SU-DHL-6 (cell line): ENCODE measurements at regions not wholly inside any gene's neighbourhood (a gene's known extent, or its start where the extent isn't known, plus 50 kb on each side); places are given as distances from the start of the nearest gene placed in this dataset.

Experiments used
- CTCF ChIP-seq: fragments of 200-600 bp; sonication (generic); IDR thresholded peaks from one replicate; pipeline ENCODE4 v1.5.1; 2017; ENCODE audit warnings: antibody characterized with exemption, mild to moderate bottlenecking, low read length, moderate library complexity; ENCODE audit not compliant: insufficient read depth, poor library complexity, severe bottlenecking
- EZH2phosphoT487 ChIP-seq: fragments of 200-600 bp; sonication (generic), shearing (Covaris generic); conservative IDR thresholded peaks from 2 replicates; pipeline ENCODE4 v1.6.1; 2018; ENCODE audit warnings: mild to moderate bottlenecking, antibody characterized with exemption, low read length, moderate library complexity, mixed read lengths

- TF ChIP-seq CTCF (no peak), EZH2phosphoT487 (no peak)
These were observed 59.8 kb downstream of the FOS start for GRCh38 chr14:75338398-75338797.
